COLO668 (cell line): ENCODE measurements at regions not wholly inside any gene's neighbourhood (a gene's known extent, or its start where the extent isn't known, plus 50 kb on each side); places are given as distances from the start of the nearest gene placed in this dataset.
"Not testable (repeated sequence)": the region's sequence is repeated elsewhere in the genome, so short reads cannot be mapped to it uniquely, and the experiment has no call there.

Source experiments
- DNase-seq: peaks from one replicate; lab custom pipeline; 2025; ENCODE audit not compliant: unreplicated experiment; lab: John Stamatoyannopoulos, UW

DNA sequence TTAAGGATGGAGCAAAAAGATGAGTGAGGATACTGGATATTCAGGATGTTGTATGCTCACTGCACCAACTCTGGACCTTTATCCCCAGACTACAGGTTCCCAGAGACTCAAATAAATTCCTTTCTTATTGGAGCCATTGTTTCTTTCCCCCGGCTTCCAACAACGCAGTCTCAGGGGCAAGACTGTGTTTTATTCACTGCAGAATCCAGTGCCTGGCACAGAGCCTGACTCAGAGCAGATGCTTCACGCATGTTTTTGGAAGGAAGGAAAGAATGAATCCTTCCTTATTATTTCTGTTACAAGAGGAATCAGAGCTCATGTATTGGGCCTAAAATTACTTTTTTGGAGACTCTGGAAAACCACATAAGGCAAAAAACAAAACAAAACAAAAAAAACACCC lies 96.0 kb upstream of the VGLL4 start:
- no peak for DNase-seq

DNA sequence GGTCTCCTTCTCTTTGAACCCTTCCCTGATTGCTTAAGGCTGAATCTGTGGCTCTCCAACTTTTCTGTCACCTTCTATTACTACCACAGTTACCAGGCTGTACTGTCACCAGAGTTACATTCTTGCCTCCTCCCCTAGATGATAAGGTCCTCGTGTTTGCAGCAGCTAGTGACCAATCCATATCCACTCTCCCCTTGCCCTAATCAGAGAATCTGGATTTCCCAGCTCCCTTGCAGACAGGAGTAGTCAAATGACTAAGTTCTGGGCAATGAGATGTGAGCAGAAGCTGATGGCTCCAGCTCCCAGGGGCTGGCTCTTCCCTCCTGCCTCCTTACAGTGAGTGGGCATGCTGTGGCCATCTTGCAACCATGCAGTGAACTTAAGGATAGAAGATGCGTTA lies 95.4 kb upstream of the VGLL4 start:
- DNase-seq: no peak

DNA sequence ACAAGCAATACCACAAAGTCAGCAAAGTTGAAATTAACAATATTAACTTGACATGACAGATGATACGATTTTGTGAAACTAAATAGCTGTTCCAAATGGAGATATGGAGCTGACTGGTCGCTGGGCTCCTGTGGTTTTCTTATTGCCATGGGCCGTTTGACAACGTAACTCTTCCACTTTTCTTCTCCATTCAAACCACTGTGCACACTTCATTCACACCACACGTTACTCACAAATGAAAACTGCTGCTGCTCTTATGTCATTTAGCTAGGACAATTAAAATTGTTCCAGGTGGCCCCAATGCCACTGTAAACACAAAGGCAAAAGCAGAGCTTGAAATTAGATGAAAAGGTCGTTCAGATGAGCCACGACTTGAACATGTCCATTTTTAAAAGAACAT lies 94.0 kb upstream of the VGLL4 start:
- no peak for DNase-seq

DNA sequence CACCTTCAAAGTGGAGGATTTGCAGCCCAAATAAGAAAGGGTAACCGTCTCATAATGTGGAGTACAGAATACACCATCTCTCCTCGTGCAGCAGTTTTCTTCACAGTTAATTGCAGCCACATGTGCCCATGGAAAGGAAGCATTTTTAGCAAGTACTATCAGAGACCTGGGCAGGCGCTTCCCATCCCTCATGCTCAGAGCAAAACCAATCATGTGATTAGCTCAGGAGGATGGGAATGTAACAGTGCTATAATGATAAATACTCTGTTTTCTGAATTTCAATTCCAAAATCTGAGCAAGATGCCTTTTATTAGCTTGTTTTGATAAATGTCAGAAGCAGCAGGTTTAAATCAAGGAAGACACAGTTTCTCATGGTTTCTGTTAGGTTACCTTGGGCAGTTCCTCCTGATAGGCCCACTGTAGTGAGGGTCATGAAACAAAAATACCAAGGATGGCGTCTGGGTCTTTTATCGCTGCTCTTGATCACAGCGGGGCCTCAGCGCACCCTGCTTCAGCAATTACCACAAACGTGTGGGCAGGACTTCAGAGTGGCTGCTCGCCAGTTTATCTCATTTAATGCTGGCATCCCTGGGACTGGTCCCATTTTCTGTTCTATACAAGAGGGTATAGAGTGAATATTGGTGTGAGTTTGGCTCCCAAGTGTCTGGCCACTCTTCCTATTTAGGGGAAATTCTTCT lies 92.6 kb upstream of the VGLL4 start:
- DNase-seq: no peak

DNA sequence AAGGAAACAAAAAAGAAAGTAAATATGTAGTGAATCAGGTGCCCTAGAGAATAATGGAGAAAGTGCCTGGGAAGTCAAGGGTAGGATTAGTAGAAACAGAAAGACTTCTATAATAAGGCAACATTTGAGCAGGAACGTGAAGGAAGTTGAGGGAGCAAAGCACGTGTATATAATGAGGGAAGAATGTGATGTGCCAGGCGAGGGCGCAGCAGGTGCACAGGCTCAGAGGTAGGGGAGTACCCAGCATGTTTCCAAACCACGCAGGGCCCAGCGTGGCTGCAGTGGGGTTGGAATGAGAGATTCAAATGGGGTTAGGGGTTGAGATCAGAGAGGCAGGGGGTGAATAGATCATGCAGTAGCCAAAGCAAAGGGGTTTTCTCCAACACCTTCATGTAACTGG lies 91.9 kb upstream of the VGLL4 start:
- DNase-seq: peak; percentile 1

DNA sequence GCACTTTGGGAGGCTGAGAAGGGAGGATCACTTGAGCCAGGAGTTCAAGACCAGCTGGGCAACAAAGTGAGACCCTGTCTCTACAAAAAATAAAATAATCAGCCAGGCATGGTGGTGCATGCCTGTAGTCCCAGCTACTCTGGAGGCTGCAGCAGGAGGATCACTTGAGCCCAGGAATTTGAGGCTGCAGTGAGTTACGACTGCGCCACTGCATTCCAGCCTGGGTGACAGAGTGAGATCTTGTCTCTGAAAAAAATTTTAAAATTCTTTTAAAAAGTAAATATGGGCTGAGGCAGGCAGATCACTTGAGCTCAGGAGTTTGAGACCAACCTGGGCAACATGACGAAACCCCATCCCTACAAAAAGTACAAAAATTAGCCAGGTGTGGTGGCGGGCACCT lies 91.4 kb upstream of the VGLL4 start:
- DNase-seq: not testable (repeated sequence)

DNA sequence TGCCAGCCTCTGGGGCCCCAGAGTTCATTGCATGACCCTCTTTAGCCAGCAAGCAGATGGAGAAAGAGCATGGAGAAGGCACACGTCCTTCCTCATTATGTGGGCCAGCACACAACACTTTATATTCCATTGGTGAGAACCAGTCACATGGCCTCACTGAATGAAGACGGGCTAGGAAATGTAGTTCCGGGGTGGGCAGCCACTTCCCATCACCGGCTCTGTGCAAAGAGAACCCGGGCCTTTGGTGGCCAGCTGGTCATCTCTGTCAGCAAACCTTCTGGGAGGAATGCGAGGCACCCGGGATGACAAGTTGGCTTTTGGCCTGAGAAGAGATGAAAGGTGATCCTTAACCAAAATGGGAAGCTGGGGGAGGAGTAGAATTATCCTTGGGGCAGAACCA lies 90.2 kb upstream of the VGLL4 start:
- DNase-seq: no peak

DNA sequence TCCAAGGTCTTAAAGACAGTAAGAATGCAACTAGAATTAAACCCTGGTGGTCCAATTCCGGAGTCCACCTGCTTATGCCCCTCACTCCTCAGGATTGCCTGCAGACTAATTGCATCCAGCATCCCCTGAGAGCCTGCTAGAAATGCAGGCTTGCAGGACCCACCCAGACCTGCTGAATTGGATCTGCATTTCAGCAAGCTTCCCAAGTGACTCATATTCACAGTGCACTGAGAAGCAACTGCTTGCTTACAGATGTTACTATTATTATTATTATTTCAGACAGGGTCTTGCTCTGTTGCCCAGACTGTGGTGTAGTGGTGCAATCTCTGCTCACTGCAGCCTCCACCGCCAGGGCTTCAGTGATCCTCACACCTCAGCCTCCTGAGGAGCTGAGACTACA lies 83.5 kb upstream of the VGLL4 start:
- DNase-seq: no peak

DNA sequence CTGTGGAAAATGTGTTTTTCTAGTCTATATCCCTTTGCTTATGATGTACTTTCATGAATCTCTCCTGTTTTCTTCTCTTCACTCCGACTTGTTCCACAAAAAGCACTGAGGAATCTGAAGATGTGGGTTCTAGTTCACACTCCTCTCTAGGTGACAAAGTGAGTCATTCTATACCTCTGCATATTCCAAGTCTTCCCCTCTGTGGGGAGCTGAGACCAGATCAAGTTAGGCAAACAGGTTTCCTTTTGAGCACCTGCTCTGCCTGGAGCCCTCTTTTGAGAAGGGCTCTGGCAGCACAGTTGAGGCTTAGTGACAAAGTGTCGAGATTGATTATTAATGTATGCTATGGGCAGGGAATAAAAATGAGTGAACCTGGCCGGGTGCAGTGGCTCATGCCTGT lies 82.4 kb upstream of the VGLL4 start:
- DNase-seq: no peak

DNA sequence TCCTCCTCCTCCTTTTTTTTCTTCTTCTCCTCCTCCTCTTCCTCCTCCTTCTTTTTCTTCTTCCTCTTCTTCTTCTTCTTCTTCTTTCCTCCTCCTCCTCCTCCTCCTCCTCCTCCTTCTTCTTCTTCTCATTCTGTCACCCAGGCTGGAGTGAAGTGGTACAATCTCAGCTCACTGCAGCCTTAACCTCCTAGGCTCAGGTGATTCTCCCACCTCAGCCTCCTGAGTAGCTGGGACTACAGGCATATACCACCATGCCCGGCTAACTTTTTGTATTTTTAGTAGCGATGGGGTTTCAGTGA lies 81.6 kb upstream of the VGLL4 start:
- not testable (repeated sequence) for DNase-seq

DNA sequence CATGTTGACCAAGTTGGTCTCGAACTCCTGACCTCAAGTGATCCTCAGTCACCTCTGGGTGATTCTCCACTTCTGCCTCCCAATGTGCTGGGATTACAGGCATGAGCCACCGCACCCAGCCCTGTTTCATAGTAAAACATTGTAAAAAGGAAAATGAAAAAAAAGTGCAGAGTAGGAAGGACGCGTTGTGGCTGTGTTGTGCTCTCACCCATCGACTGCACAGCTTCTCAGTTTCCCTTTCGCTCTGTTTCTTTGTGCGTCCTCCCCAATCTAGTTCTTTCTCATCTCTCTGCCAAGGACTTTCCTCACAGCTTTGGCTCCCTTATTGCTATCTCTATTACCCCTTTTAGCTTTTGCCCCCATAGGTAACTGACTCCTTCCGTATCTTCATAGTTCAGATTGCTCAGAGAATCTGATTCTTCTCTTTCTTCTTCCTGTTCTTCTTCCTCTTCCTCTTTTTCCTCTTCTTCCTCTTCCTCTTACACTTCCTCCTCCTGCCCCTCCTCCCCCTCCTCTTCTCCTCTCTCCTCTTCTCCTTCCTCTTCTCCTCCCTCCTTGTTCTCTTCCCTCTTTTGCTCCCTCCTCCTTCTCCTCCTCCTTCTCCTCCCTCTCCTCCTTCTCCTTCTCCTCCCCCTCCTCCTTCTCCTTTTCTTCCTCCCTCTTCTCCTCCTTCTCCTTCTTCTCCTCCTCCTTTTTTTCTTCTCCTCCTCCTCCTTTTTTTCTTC lies 81.1 kb upstream of the VGLL4 start:
- no peak for DNase-seq

DNA sequence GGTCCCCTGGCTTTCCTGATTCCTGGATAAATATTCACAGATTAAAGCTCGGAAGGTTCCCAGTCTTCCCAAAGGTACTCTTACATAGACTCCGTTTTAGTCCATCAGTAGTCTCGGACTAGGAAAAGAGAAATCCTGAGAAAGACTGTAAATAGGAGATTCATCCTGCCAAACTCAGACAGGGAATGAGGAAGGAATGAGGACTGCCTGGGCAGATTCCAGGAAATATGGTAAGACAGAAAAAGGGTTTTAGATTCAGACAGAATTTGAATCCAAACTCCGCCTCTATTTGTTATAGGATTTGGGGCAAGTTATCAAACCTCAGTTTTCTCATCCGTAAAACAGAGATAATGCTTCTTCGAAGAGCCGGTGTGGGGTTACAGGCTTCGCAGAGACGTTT lies 77.8 kb upstream of the VGLL4 start:
- DNase-seq: no peak

DNA sequence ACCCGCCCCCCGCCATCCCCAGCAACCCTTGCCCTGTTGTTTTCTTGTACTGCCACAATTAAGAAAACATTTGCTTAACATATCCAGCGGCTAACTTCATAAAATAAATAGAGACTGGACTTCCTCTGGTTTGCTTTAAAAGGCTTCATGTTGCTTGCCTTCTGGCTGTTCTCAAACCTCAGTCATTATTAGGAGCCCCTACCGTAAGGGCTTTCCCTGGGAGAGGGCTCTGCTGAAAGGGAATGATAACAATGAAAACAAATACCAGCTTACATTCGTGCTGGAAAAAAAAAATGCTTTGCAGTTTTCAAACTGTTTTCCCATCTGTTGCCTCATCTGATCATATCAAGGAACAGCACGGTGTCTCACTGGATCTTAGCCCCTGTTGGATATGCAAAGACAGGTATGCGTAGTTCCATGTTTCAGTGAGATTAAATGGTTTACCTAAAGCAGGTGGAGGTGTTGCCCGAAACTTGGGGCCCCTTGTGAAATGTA lies 77.2 kb upstream of the VGLL4 start:
- DNase-seq: no peak

DNA sequence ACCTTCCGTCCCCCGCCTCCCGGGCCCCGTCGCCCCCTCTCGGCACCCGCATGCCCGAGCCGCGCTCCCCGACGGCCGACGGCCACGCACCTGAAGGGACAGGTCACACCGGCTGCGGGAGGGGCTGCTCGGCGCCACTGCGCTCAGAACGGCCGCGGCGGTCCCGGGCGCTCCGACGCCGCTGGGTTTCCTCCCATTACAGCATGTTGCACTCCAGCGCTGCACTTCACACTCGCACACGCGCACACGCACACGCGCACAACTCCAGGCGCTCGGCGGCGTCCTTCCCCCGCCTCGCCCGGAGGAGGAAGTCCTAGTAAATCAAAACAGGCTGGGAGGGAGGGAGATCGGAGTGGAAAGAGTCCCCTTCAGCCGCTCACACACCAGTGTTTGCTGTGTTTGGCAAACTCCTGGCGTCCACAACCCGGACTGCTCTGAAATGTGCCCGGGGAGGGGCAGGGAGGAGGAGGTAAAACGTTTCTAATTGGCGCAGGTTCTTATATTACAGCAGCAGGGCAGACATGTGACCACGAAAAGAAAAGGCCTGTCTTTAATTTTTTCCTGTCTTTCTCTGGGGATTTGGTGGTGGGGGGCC lies 76.7 kb upstream of the VGLL4 start:
- peak; percentile 77 for DNase-seq

DNA sequence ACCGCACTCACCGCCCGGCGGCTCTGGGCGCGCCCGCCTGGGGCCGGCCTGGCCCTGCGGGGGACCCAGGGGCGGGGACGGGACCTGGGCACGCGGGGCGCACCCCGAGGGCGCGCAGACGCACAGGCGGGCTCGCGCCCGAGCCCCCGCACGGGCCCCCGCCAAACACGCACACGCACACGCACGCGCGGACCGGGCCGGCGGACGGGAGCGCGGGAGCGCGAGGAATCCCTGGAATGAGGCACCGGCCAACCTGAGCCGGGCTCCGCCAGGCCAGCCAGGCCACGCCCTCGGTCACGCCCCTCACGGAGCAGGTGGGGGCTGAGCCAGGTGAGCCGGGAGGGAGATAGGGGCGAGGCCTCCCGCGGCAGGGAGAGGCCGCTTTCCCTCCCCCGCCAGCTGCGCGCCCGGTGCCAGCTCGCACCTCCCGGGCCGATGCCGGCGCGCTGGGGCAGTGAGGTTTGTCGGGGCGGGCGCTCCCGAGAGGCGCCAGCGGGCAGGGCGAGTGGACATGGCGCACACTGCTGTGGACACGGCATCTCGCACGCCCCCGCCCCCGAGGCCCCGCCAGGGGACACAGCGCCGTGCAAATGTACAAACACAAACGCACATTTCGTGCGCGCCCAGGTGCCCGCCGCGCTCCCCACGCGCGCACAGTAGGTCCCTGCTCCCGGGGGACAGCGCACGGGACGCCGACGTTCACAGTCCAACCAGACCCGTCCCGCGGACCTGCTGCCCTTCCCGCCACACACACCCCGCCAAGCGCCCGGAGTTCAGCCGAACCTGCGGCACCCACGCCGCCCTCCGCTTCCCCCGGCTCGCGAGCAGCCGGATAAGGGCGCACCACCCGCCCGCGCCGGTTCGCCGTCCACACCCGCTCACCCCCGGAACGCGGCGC lies 75.9 kb upstream of the VGLL4 start:
- peak; percentile 88 for DNase-seq

DNA sequence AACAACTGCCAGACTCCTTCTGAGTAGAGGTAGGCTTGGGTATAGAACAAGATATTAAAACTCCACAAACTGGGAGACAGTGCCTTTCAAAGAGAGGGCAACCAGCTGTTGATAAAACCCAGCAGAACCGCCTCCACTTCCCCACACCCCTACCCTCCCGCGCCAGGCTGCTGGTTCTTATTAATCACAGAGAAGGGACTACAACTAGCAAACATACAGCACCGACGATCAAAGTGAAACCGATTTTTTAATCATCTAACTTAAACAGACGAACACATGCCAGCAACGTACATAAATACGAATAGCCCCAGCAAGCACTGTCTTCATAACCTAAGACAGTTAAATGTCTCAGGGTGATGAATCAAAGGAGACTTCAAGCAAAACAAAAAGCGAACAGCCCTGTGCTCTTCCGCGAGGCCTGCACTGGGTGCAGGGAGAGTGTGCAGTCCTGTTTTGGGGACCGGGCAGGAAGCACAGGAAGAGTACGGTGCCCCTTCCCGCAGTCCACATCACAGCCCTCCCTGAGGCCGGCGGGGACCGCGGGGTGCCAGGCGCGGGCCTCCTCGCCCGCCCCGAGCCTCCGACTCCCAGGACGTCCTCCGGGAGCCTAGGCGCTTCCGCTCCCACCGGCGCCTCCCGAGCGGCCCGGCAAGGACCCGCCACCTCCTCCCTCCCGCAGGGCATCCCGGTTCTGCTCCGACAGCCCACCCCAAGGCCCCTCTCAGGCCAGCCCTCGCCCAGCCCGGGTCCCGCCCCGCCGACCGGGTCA lies 75.1 kb upstream of the VGLL4 start:
- peak; percentile 52 for DNase-seq

DNA sequence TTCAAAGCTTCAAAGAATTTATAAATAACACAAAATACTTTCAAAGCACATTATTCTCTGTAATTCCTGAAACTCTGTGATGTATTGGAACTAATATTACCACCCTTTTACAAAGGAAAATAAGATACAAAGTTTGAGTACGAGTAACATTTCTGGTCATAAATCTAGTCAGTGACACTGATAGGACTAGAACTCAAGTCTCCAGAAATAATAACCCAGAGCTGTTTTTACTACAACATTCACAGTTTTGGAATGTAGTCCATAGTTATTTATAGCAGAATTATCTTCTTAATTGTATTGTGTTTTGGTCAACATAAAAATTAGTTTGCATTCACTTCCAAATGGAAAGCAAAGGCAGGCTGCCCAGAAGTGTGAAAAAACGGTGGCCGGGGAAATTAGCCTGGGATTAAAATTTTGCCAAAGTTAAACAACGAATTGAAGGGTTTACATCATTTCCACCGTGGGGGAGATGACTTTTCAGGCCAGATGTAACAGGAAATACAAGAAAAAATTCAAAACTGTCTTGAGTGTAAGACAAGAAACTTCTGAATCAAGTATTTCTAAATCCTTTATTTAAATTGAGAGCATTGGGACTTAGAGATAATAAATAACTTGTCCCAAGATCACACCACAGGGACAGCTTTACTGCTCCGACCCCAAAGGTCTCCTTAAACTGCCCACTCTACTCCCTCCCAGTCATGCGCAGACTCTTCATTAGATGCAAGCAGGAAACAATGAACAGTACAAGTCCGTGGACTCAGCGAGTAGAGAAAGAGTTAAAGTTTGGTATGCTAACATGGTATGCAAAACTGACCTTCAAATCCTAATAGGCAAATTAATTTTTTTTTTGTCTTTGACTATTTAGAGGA lies 74.3 kb upstream of the VGLL4 start:
- no peak for DNase-seq

DNA sequence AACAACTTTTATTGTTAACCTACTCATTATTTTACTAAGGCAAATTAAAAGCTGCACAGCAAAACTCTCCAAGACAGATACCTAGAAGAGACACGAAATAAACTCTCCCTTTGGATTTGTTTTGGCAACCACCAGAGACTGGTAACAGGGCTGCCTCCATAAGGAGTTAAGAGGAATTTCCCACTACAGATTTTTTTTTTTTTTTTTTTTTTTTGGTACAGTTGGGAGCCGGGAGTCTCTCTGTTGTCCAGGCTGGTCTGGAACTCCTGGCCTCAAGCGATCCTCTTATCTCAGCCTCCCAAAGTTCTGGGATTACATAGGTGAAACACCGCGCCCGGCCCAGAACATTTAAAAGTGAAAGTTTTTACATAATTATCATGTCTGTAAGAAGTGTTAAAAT lies 73.6 kb upstream of the VGLL4 start:
- DNase-seq: no peak

DNA sequence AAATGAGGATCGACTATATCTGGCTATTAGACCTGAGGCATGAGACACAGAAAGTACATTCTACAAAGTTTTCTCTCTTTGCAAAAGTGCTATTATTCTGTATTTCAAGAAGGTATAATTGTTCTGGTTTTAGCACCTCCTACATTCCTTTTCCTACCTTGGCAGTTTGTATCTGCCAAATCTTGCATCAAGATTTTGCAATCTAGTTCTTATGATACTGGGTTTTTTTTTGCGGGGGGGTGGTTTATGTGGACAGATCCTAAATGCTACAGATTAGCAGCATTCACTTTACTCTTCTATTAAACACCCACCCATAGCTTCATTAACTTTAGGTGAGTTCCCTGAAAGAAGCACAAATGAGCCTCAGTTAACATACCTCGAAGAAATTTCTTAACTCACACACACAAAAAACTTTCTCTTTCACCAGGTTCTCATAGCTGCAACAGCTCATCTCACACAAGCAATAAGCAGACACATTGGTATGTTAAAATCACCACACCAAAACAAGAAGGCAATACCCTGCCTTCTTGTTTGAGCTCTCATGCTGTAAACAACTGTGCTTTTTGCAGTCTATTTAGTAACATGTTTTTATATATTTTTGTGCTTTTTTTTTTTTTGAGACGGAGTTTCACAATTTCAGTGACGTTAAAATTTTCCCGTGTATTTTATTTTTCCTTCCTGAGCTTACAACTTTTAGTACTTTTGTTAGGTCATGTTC lies 73.0 kb upstream of the VGLL4 start:
- no peak for DNase-seq
